Gastrocnemius medialis (tissue), 4 donors: ENCODE measurements at regions not wholly inside any gene's neighbourhood (a gene's known extent, or its start where the extent isn't known, plus 50 kb on each side); places are given as distances from the start of the nearest gene placed in this dataset.

ENCODE experiments used
- ATAC-seq, 2 donors: fragments of 150-250 bp; one replicate each; pipeline ENCODE4 v1.9.1; 2016
- DNase-seq, 2 donors: peaks; one replicate each; pipeline ENCODE4 v3.0.0-alpha.2; 2019
- H3K27ac ChIP-seq, 4 donors: fragments of 200-600 bp; sonication (generic); 1 replicate in 1 of 4; 2 replicates in 3 of 4; pipeline ENCODE4 v1.5.1; 2016 to 2018; ENCODE audit warnings: mild to moderate bottlenecking in 2 of 4, moderate library complexity in 1 of 4
- H3K27me3 ChIP-seq, 3 donors: fragments of 200-600 bp; sonication (generic) in 2 of 3; 1 replicate in 1 of 3; 2 replicates in 2 of 3; pipeline versions ENCODE4 v1.5.1 to v1.6.0; 2016 to 2019; ENCODE audit warnings: mild to moderate bottlenecking in 1 of 3, moderate library complexity in 1 of 3
- H3K36me3 ChIP-seq, 2 donors: fragments of 200-600 bp; sonication (generic) in 1 of 2; one replicate each; pipeline ENCODE4 v1.5.1; 2017 to 2018
- H3K4me1 ChIP-seq, 2 donors: fragments of 200-600 bp; sonication (generic) in 1 of 2; one replicate each; pipeline ENCODE4 v1.5.1; 2016 to 2017; ENCODE audit warnings: mild to moderate bottlenecking in 2 of 2
- H3K4me3 ChIP-seq, 4 donors: fragments of 200-600 bp; sonication (generic) in 3 of 4; 1 replicate in 1 of 4; 2 replicates in 3 of 4; pipeline ENCODE4 v1.5.1; 2016 to 2019; ENCODE audit warnings: mild to moderate bottlenecking in 2 of 4
- H3K9me3 ChIP-seq, 3 donors: fragments of 200-600 bp; sonication (generic) in 2 of 3; 1 replicate in 1 of 3; 2 replicates in 2 of 3; pipeline ENCODE4 v1.5.1; 2016 to 2019
- POLR2A ChIP-seq, 2 donors: fragments of 450-650 bp; IDR thresholded peaks; one replicate each; pipeline ENCODE4 v1.6.1; 2017; ENCODE audit warnings: antibody characterized with exemption in 2 of 2, mild to moderate bottlenecking in 2 of 2, moderate library complexity in 2 of 2
- in situ Hi-C, 4 donors: fragments of 200-750 bp; cut with MboI; loops; one replicate each; pipeline versions ENCODE4 v1.15.0 to v1.8.0; 2017; ENCODE audit warnings: low sequenced_read_pairs in 4 of 4
- intact Hi-C: fragments of 100-400 bp; cut with DNase I; formaldehyde crosslinking; loops from one replicate; pipeline ENCODE4 v1.15.1; 2023; ENCODE audit warnings: low total_unique reads
- TF ChIP-seq, protein P1 (sequence below), 5 experiments: fragments of 450-650 bp in 3 of 5; fragments of 200-600 bp in 2 of 5; sonication (generic) in 2 of 5; IDR thresholded peaks in 4 of 5; conservative IDR thresholded peaks in 1 of 5; 1 replicate in 4 of 5; 2 replicates in 1 of 5; pipeline ENCODE4 v1.5.1; 2016 to 2019; ENCODE audit warnings: antibody characterized with exemption in 5 of 5, mild to moderate bottlenecking in 3 of 5, moderate library complexity in 3 of 5

DNA sequence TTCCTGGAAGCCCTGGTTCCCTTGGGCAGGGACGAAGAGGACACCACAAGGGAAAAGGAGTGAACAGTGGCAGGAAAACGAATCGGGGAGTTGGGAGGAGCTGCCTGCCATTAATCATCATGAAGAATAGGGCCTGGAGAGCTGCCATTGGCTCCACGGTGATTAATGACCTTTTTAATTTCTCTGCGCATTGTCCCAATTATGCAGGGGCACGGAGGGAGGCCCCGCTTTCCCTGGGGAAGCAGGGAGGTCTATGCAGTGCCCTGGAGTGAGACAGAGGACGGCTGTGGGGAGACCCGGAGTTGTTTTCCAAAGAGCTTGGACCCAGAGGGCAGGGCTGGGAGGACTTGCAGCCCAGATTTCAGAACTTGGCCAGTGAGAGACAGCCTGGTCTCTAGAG is 338.9 kb upstream of the C16orf82 start:
- DNase-seq (no peak), ATAC-seq (no peak)
- H3K4me1 ChIP-seq, result no peaks in the 10 kb centered on the region
- no peaks in the 10 kb centered on the region for H3K27me3 ChIP-seq
- H3K9me3 ChIP-seq, result no peaks in the 10 kb centered on the region
- in situ Hi-C loops, result no loop called here
- no peak overlapping the region for H3K4me3 ChIP-seq
- H3K27ac ChIP-seq, result no peak overlapping the region
- TF ChIP-seq POLR2A (IDR thresholded peaks at IDR 0.05), result no peak
- TF ChIP-seq, protein P1, sequence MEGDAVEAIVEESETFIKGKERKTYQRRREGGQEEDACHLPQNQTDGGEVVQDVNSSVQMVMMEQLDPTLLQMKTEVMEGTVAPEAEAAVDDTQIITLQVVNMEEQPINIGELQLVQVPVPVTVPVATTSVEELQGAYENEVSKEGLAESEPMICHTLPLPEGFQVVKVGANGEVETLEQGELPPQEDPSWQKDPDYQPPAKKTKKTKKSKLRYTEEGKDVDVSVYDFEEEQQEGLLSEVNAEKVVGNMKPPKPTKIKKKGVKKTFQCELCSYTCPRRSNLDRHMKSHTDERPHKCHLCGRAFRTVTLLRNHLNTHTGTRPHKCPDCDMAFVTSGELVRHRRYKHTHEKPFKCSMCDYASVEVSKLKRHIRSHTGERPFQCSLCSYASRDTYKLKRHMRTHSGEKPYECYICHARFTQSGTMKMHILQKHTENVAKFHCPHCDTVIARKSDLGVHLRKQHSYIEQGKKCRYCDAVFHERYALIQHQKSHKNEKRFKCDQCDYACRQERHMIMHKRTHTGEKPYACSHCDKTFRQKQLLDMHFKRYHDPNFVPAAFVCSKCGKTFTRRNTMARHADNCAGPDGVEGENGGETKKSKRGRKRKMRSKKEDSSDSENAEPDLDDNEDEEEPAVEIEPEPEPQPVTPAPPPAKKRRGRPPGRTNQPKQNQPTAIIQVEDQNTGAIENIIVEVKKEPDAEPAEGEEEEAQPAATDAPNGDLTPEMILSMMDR (IDR thresholded peaks at IDR 0.05 in 4 of 5, conservative IDR thresholded peaks at IDR 0.05 in 1 of 5), result no peak
- intact Hi-C loops, result no loop called here
- H3K36me3 ChIP-seq, result no peaks in the 10 kb centered on the region

DNA sequence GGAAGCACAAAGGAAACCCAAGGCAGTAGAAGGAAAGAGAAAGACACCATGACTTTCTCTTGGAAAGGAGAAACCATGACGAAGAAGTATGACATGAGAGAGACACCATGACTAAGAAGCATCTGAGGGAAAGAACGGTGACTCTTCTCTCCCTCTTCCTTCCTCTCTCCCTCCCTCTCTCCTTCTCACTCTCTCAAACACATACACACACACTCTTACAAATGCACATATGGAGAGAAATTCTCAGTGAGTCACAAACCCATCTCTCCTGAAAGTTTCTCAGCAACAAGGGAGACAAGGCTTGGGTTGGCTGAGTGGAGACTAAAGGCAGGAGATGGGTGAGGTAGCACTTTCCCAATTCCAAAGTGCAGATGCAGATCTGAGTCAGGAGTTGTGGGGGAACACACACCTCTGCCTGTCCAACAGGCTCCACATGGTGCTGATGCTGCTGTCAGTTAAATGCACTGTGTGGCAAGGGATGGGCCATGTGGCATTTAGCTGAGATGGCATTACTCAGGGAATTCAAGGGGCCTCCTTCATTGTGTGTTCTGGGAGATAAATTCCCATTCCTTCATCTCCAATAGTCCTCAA is 336.7 kb upstream of the C16orf82 start:
- TF ChIP-seq POLR2A (IDR thresholded peaks at IDR 0.05), result no peak
- TF ChIP-seq, protein P1 (IDR thresholded peaks at IDR 0.05 in 4 of 5, conservative IDR thresholded peaks at IDR 0.05 in 1 of 5), result no peak
- Histone ChIP-seq H3K9me3 (no peaks in the 10 kb centered on the region), H3K27me3 (no peaks in the 10 kb centered on the region), H3K36me3 (no peaks in the 10 kb centered on the region), H3K27ac (no peak overlapping the region), H3K4me3 (no peak overlapping the region), H3K4me1 (no peaks in the 10 kb centered on the region)
- DNase-seq, result no peak
- in situ Hi-C loops, result no loop called here
- ATAC-seq, result no peak
- intact Hi-C loops, result no loop called here

DNA sequence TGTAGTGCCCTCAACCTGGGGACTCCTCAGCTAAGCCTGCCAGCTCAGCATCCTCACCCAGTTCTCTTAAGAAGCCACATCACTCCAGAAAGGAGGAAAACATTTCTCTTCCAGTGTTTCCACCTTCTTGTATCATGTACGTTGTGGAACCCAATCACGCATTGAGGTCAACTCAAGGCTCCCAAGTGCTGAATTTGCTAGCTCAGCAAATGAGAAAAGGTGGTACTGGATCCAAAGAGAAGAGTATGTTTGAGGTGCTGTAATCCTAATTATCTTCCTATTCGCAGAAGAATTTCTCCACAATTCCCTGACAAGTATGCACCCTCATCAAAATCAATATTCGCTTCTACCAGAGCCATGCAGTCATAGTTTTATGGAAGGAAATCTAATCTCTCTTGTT is 335.0 kb upstream of the C16orf82 start:
- no peaks in the 10 kb centered on the region for H3K36me3 ChIP-seq
- intact Hi-C loops (no loop called here), in situ Hi-C loops (no loop called here)
- H3K27me3 ChIP-seq, result no peaks in the 10 kb centered on the region
- H3K4me1 ChIP-seq, result no peaks in the 10 kb centered on the region
- H3K27ac ChIP-seq, result no peak overlapping the region
- DNase-seq, result no peak
- no peak for ATAC-seq
- no peak overlapping the region for H3K4me3 ChIP-seq
- TF ChIP-seq, protein P1 (IDR thresholded peaks at IDR 0.05 in 4 of 5, conservative IDR thresholded peaks at IDR 0.05 in 1 of 5), result no peak
- no peak for TF ChIP-seq POLR2A (IDR thresholded peaks at IDR 0.05)
- H3K9me3 ChIP-seq, result no peaks in the 10 kb centered on the region

DNA sequence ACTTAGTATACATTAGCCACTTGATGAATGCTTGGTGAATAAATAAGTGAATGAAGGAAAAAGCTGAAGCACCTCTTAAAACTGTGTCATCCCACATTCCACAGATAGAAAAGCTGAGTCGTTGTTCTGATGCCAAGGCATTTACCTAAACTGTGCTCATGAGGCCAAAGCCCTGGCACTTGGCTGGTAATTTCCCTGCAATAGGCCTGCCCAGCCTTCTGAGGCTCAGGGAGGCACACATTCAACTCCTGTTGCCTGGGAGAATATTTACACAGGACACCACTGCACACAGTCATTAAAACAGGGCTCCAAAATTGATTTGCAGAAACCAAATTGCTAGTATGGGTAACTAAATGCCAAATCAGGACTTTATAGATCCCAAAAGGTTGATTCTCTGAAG is 333.0 kb upstream of the C16orf82 start:
- in situ Hi-C loops (no loop called here), intact Hi-C loops (no loop called here)
- Histone ChIP-seq H3K36me3 (no peaks in the 10 kb centered on the region), H3K9me3 (no peaks in the 10 kb centered on the region), H3K27ac (no peak overlapping the region), H3K27me3 (no peaks in the 10 kb centered on the region), H3K4me3 (no peak overlapping the region), H3K4me1 (no peaks in the 10 kb centered on the region)
- TF ChIP-seq, protein P1 (IDR thresholded peaks at IDR 0.05 in 4 of 5, conservative IDR thresholded peaks at IDR 0.05 in 1 of 5), result no peak
- no peak for TF ChIP-seq POLR2A (IDR thresholded peaks at IDR 0.05)
- DNase-seq, result no peak
- ATAC-seq, result no peak

DNA sequence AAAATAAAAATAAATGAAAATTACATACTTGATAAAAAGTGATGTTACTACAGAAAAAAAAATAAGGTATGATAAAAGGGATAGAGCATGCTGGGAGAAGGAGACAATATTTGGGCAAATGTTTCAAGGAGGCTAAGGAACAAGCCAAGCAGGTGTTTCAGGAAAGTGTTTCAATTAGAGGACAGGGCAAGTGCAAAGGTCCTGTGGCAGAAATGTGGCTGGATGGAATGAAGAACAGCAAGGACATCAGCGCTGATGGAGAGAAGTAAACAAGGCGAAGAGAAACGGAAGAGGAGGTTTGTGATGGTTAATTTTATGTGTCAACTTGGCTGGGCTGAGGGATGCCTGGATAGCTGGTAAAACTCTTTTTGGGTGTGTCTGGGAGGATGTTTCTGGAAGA is 331.2 kb upstream of the C16orf82 start:
- no peaks in the 10 kb centered on the region for H3K36me3 ChIP-seq
- no peaks in the 10 kb centered on the region for H3K4me1 ChIP-seq
- no peak overlapping the region for H3K27ac ChIP-seq
- no peak for TF ChIP-seq POLR2A (IDR thresholded peaks at IDR 0.05)
- TF ChIP-seq, protein P1 (IDR thresholded peaks at IDR 0.05 in 4 of 5, conservative IDR thresholded peaks at IDR 0.05 in 1 of 5), result no peak
- no peak overlapping the region for H3K4me3 ChIP-seq
- H3K27me3 ChIP-seq, result no peaks in the 10 kb centered on the region
- intact Hi-C loops, result no loop called here
- no peaks in the 10 kb centered on the region for H3K9me3 ChIP-seq
- ATAC-seq (no peak), DNase-seq (no peak)
- in situ Hi-C loops, result no loop called here
